HCT116 (cell line): ENCODE measurements at regions not wholly inside any gene's neighbourhood (a gene's known extent, or its start where the extent isn't known, plus 50 kb on each side); places are given as distances from the start of the nearest gene placed in this dataset.
"Not testable (repeated sequence)": the region's sequence is repeated elsewhere in the genome, so short reads cannot be mapped to it uniquely, and the experiment has no call there.

Experiments used
- ATF3 ChIP-seq: IDR thresholded peaks from 2 replicates; pipeline ENCODE4 v1.6.1; 2012
- CBX3 ChIP-seq: IDR thresholded peaks from 2 replicates; pipeline ENCODE4 v1.6.1; 2012; ENCODE audit warnings: low read depth
- CTCF ChIP-seq, 3 experiments: fragments of 200-600 bp in 1 of 3; sonication (generic) in 1 of 3; IDR thresholded peaks in 2 of 3; conservative IDR thresholded peaks in 1 of 3; 2 replicates each; pipeline ENCODE4 v1.5.1; 2012 to 2017; ENCODE audit warnings: low read depth in 2 of 3, low read length in 2 of 3, antibody characterized with exemption in 1 of 3, borderline replicate concordance in 1 of 3, control low read depth in 1 of 3, mild to moderate bottlenecking in 1 of 3, mixed read lengths in 1 of 3, mixed run types in 1 of 3, moderate library complexity in 1 of 3; ENCODE audit not compliant: insufficient read depth in 1 of 3
- EGR1 ChIP-seq: IDR thresholded peaks from 2 replicates; pipeline ENCODE4 v1.6.1; 2012; ENCODE audit warnings: low read depth
- EZH2 ChIP-seq: fragments of 200-600 bp; sonication (generic); IDR thresholded peaks from 2 replicates; pipeline ENCODE4 v1.6.1; 2017; ENCODE audit warnings: antibody characterized with exemption, mixed run types
- EZH2phosphoT487 ChIP-seq: fragments of 200-600 bp; IDR thresholded peaks from 2 replicates; pipeline ENCODE4 v1.6.1; 2018; ENCODE audit warnings: antibody characterized with exemption, borderline replicate concordance
- FOSL1 ChIP-seq: IDR thresholded peaks from 2 replicates; pipeline ENCODE4 v1.6.1; 2012; ENCODE audit warnings: low read depth
- JUND ChIP-seq: IDR thresholded peaks from 2 replicates; pipeline ENCODE4 v1.6.1; 2012
- MAX ChIP-seq: IDR thresholded peaks from 2 replicates; pipeline ENCODE4 v1.6.1; 2012
- POLR2A ChIP-seq: IDR thresholded peaks from 2 replicates; pipeline ENCODE4 v1.7.0; 2011; ENCODE audit warnings: borderline replicate concordance; ENCODE audit not compliant: insufficient read depth, insufficient read length; ENCODE audit errors: extremely low read depth
- POLR2AphosphoS5 ChIP-seq: IDR thresholded peaks from 2 replicates; pipeline ENCODE4 v1.6.1; 2011; ENCODE audit warnings: mild to moderate bottlenecking, low read depth, low read length, moderate library complexity
- REST ChIP-seq: IDR thresholded peaks from 2 replicates; pipeline ENCODE4 v1.6.1; 2012; ENCODE audit warnings: low read depth
- SIN3A ChIP-seq: IDR thresholded peaks from 2 replicates; pipeline ENCODE4 v1.6.1; 2012; ENCODE audit warnings: low read depth
- TCF7L2 ChIP-seq: IDR thresholded peaks from 2 replicates; pipeline ENCODE4 v1.7.0; 2011; ENCODE audit warnings: borderline replicate concordance, inconsistent platforms; ENCODE audit not compliant: insufficient read depth, insufficient read length; ENCODE audit errors: extremely low read depth

- not testable (repeated sequence) for TF ChIP-seq EZH2phosphoT487; CTCF (IDR thresholded peaks at IDR 0.05 in 2 of 3, conservative IDR thresholded peaks at IDR 0.05 in 1 of 3; ENCODE audit: borderline replicate concordance in 1 of 3, insufficient read depth in 1 of 3, low read depth in 2 of 3, low read length in 2 of 3); MAX; SIN3A; POLR2A; POLR2AphosphoS5; FOSL1; EZH2; REST; JUND; CBX3; EGR1; TCF7L2; ATF3
Measured at GRCh38 chr2:203642841-203643240, 63.6 kb upstream of the CD28 start.
